H9 (cell line): ENCODE measurements at regions not wholly inside any gene's neighbourhood (a gene's known extent, or its start where the extent isn't known, plus 50 kb on each side); places are given as distances from the start of the nearest gene placed in this dataset.

Source experiments
- DNase-seq: peaks from one replicate; pipeline ENCODE4 v3.0.0-alpha.2; 2017
- H2AFZ ChIP-seq: one replicate; pipeline ENCODE4 v1.6.1; 2013; ENCODE audit warnings: mild to moderate bottlenecking, low read length, control low read depth, moderate library complexity
- H2AK5ac ChIP-seq: 2 replicates; pipeline ENCODE4 v1.6.1; 2013; ENCODE audit warnings: low read length, control low read depth, mixed read lengths; ENCODE audit not compliant: insufficient read length
- H2BK120ac ChIP-seq: one replicate; pipeline ENCODE4 v1.6.1; 2013; ENCODE audit warnings: low read depth, mild to moderate bottlenecking, low read length, control low read depth, inconsistent platforms; ENCODE audit not compliant: poor library complexity, severe bottlenecking
- H2BK12ac ChIP-seq: 2 replicates; pipeline ENCODE4 v1.6.1; 2013; ENCODE audit warnings: low read length, control low read depth, mixed read lengths, low read depth; ENCODE audit not compliant: insufficient read length
- H2BK15ac ChIP-seq: 2 replicates; pipeline ENCODE4 v1.6.1; 2013; ENCODE audit warnings: low read depth, low read length, control low read depth
- H2BK20ac ChIP-seq: one replicate; pipeline ENCODE4 v1.6.1; 2013; ENCODE audit warnings: low read depth, mild to moderate bottlenecking, low read length, control low read depth, inconsistent platforms; ENCODE audit not compliant: poor library complexity, severe bottlenecking
- H2BK5ac ChIP-seq: 2 replicates; pipeline ENCODE4 v1.6.1; 2013; ENCODE audit warnings: low read length, control low read depth, mixed read lengths; ENCODE audit not compliant: insufficient read length
- H3K14ac ChIP-seq: 2 replicates; pipeline ENCODE4 v1.6.1; 2013; ENCODE audit warnings: low read length, control low read depth; ENCODE audit not compliant: insufficient read depth
- H3K18ac ChIP-seq: 2 replicates; pipeline ENCODE4 v1.6.1; 2013; ENCODE audit warnings: low read depth, mild to moderate bottlenecking, mixed read lengths, low read length, control low read depth; ENCODE audit not compliant: insufficient read length
- H3K23ac ChIP-seq: 2 replicates; pipeline ENCODE4 v1.6.1; 2013; ENCODE audit warnings: low read length, control low read depth, mixed read lengths, low read depth; ENCODE audit not compliant: insufficient read length
- H3K23me2 ChIP-seq: 2 replicates; pipeline ENCODE4 v1.6.1; 2013; ENCODE audit warnings: low read depth, mild to moderate bottlenecking, mixed read lengths, low read length, control low read depth; ENCODE audit not compliant: insufficient read length, poor library complexity, severe bottlenecking
- H3K27ac ChIP-seq: 2 replicates; pipeline ENCODE4 v1.5.1; 2013; ENCODE audit warnings: low read length, control low read depth, mixed read lengths, low read depth; ENCODE audit not compliant: insufficient read length
- H3K27me3 ChIP-seq: 2 replicates; pipeline ENCODE4 v1.6.1; 2013; ENCODE audit warnings: low read length, control low read depth, inconsistent platforms; ENCODE audit not compliant: insufficient read depth
- H3K4ac ChIP-seq: 2 replicates; pipeline ENCODE4 v1.6.1; 2013; ENCODE audit warnings: low read depth, mild to moderate bottlenecking, control low read depth, inconsistent platforms, low read length, moderate library complexity
- H3K4me1 ChIP-seq: 2 replicates; pipeline ENCODE4 v1.6.1; 2013; ENCODE audit warnings: low read length, control low read depth, inconsistent platforms; ENCODE audit not compliant: insufficient read depth
- H3K4me2 ChIP-seq: 2 replicates; pipeline ENCODE4 v1.6.1; 2013; ENCODE audit warnings: low read length, control low read depth, mixed read lengths; ENCODE audit not compliant: insufficient read length, insufficient read depth
- H3K56ac ChIP-seq: 2 replicates; pipeline ENCODE4 v1.6.1; 2013; ENCODE audit warnings: low read depth, mild to moderate bottlenecking, mixed read lengths, low read length, control low read depth; ENCODE audit not compliant: insufficient read length
- H3K79me1 ChIP-seq: 2 replicates; pipeline ENCODE4 v1.6.1; 2013; ENCODE audit warnings: low read depth, mild to moderate bottlenecking, moderate library complexity, low read length, control low read depth, inconsistent platforms; ENCODE audit not compliant: insufficient read depth, poor library complexity, severe bottlenecking
- H3K79me2 ChIP-seq: 2 replicates; pipeline ENCODE4 v1.6.1; 2013; ENCODE audit warnings: low read length, control low read depth, inconsistent platforms; ENCODE audit not compliant: insufficient read depth
- H3K9ac ChIP-seq: 2 replicates; pipeline ENCODE4 v1.6.1; 2013; ENCODE audit warnings: low read length, control low read depth, mixed read lengths; ENCODE audit not compliant: insufficient read length; ENCODE audit errors: extremely low read depth
- H3K9me3 ChIP-seq: one replicate; pipeline ENCODE4 v1.6.1; 2013; ENCODE audit warnings: low read depth, low read length, inconsistent platforms; ENCODE audit not compliant: control insufficient read depth
- H3T11ph ChIP-seq: one replicate; pipeline ENCODE4 v1.6.1; 2013; ENCODE audit warnings: mild to moderate bottlenecking, low read length, control low read depth, inconsistent platforms
- H4K20me1 ChIP-seq: one replicate; pipeline ENCODE4 v1.6.1; 2013; ENCODE audit not compliant: control insufficient read depth, insufficient read length, insufficient read depth
- H4K5ac ChIP-seq: 2 replicates; pipeline ENCODE4 v1.6.1; 2013; ENCODE audit warnings: low read depth, mild to moderate bottlenecking, mixed read lengths, low read length, control low read depth; ENCODE audit not compliant: insufficient read length
- H4K8ac ChIP-seq: replicated peaks from 2 replicates; pipeline ENCODE4 v1.6.1; 2013; ENCODE audit warnings: low read length, control low read depth, mixed read lengths, low read depth; ENCODE audit not compliant: insufficient read length
- H4K91ac ChIP-seq: 2 replicates; pipeline ENCODE4 v1.6.1; 2013; ENCODE audit warnings: low read depth, mild to moderate bottlenecking, moderate library complexity, mixed read lengths, low read length, control low read depth; ENCODE audit not compliant: insufficient read length
- H3K27ac Mint-ChIP-seq, 3 experiments: 2 replicates in 2 of 3; 3 replicates in 1 of 3; pipeline ENCODE4 v1.8.0; 2020 to 2021; ENCODE audit warnings: mixed read lengths in 3 of 3, mild to moderate bottlenecking in 1 of 3, moderate library complexity in 1 of 3
- H3K27me3 Mint-ChIP-seq: 2 replicates; pipeline ENCODE4 v1.8.0; 2021; ENCODE audit warnings: low read depth, mild to moderate bottlenecking, moderate library complexity, mixed read lengths
- H3K36me3 Mint-ChIP-seq, 3 experiments: 2 replicates in 2 of 3; 3 replicates in 1 of 3; pipeline ENCODE4 v1.8.0; 2020 to 2021; ENCODE audit warnings: low read depth in 3 of 3, mixed read lengths in 3 of 3; ENCODE audit not compliant: insufficient read depth in 1 of 3
- H3K4me1 Mint-ChIP-seq, 2 experiments: 2 replicates each; pipeline ENCODE4 v1.8.0; 2020; ENCODE audit warnings: mixed read lengths in 2 of 2
- H3K4me3 Mint-ChIP-seq, 2 experiments: 2 replicates in 1 of 2; 3 replicates in 1 of 2; pipeline ENCODE4 v1.8.0; 2020 to 2021; ENCODE audit warnings: mild to moderate bottlenecking in 2 of 2, mixed read lengths in 2 of 2, moderate library complexity in 1 of 2
- H3K9me3 Mint-ChIP-seq, 2 experiments: 2 replicates in 1 of 2; 3 replicates in 1 of 2; pipeline ENCODE4 v1.8.0; 2020; ENCODE audit warnings: mild to moderate bottlenecking in 2 of 2, mixed read lengths in 2 of 2, moderate library complexity in 1 of 2
- CTCF ChIP-seq: fragments of 200-600 bp; sonication (generic); conservative IDR thresholded peaks from 3 replicates; pipeline ENCODE4 v1.8.0; 2021; ENCODE audit warnings: antibody characterized with exemption, mild to moderate bottlenecking
- WGBS: extraction: QIAGEN DNeasy Blood & Tissue Kit; methylation state at CpG from one replicate; pipeline ENCODE4 v1.1.7; 2013; ENCODE audit warnings: missing lambda C conversion rate, low lambda C conversion rate, mixed read lengths; ENCODE audit not compliant: insufficient read length; ENCODE audit errors: extremely low coverage; 5-methylcytosine and 5-hydroxymethylcytosine counted together

GRCh38 chr6:51494342-51494741, 593.1 kb downstream of the PKHD1 start:
- H4K5ac ChIP-seq: no peak overlapping the region
- H2AFZ ChIP-seq: no peak overlapping the region
- H4K8ac ChIP-seq: no peak overlapping the region
- no peak overlapping the region for H2AK5ac ChIP-seq
- no peaks in the 10 kb centered on the region for H3K79me2 ChIP-seq
- no peaks in the 10 kb centered on the region for H3K79me1 ChIP-seq
- WGBS: no CpG with 5 or more reads among the region's 5 CpGs
- H2BK15ac ChIP-seq: no peak overlapping the region
- no peak overlapping the region for H3K27ac ChIP-seq
- H2BK120ac ChIP-seq: no peak overlapping the region
- no peak for DNase-seq
- H2BK20ac ChIP-seq: no peak overlapping the region
- peak; percentile 56 for TF ChIP-seq CTCF
- no peaks in the 10 kb centered on the region for H4K20me1 ChIP-seq
- H3K14ac ChIP-seq: no peak overlapping the region
- no peak overlapping the region for H3K4me2 ChIP-seq
- H3K9ac ChIP-seq: no peak overlapping the region
- H2BK5ac ChIP-seq: no peak overlapping the region
- H3K27me3 ChIP-seq: no peaks in the 10 kb centered on the region
- no peaks in the 10 kb centered on the region; the same call in 1 of the 2 replicates for H3K27me3 Mint-ChIP-seq
- no peak overlapping the region for H4K91ac ChIP-seq
- H3K56ac ChIP-seq: no peak overlapping the region
- H3K9me3 ChIP-seq: no peaks in the 10 kb centered on the region
- H3K4me1 ChIP-seq: no peaks in the 10 kb centered on the region; the same call in 1 of the 2 replicates
- H3K27ac Mint-ChIP-seq: no peak overlapping the region
- no peak overlapping the region for H3K4ac ChIP-seq
- H3K4me1 Mint-ChIP-seq: peaks cover 26 to 31% of the 10 kb centered on the region in 2 experiments
- H3K4me3 Mint-ChIP-seq: no peak overlapping the region
- no peak overlapping the region for H2BK12ac ChIP-seq
- no peak overlapping the region for H3K23ac ChIP-seq
- H3K9me3 Mint-ChIP-seq: no peaks in the 10 kb centered on the region
- H3K18ac ChIP-seq: no peak overlapping the region
- no peak overlapping the region for H3T11ph ChIP-seq
- H3K23me2 ChIP-seq: no peaks in the 10 kb centered on the region
- no peaks in the 10 kb centered on the region for H3K36me3 Mint-ChIP-seq
